ENCODE measurements at regions not wholly inside any gene's neighbourhood (a gene's known extent, or its start where the extent isn't known, plus 50 kb on each side); places are given as distances from the start of the nearest gene placed in this dataset.
"Not testable (repeated sequence)": the region's sequence is repeated elsewhere in the genome, so short reads cannot be mapped to it uniquely, and the experiment has no call there.

GRCh38 chr9:30597608-30598007 is 1786.8 kb upstream of the ACO1 start:
- TF ChIP-seq CTCF (IDR thresholded peaks at IDR 0.05; ENCODE audit: low read length, missing control alignments): no peak
- DNase-seq (ENCODE audit: low read depth): no peak
- no peak overlapping the region for H3K4me3 ChIP-seq (replicated peaks; ENCODE audit: low read depth, low read length)

DNA sequence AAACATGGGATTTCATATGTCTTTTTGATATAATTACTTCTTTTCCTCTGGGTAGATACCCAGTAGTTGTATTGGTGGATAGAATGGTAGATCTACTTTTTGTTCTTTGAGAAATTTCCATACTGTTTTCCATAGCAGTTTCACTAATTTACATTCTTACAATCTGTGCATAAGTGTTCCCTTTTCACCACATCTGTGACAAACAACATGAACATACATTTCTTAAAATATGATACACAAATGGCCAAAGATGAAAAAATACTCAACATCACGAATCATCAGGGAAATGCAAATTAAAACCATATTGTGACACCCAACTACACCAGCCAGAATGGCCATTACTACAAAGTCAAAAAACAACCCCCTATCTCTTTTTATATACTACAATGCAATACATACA is 1778.5 kb upstream of the ACO1 start:
- DNase-seq (ENCODE audit: low read depth): no peak
- no peak overlapping the region for H3K4me3 ChIP-seq (replicated peaks; ENCODE audit: low read depth, low read length)
- no peak for TF ChIP-seq CTCF (IDR thresholded peaks at IDR 0.05; ENCODE audit: low read length, missing control alignments)

DNA sequence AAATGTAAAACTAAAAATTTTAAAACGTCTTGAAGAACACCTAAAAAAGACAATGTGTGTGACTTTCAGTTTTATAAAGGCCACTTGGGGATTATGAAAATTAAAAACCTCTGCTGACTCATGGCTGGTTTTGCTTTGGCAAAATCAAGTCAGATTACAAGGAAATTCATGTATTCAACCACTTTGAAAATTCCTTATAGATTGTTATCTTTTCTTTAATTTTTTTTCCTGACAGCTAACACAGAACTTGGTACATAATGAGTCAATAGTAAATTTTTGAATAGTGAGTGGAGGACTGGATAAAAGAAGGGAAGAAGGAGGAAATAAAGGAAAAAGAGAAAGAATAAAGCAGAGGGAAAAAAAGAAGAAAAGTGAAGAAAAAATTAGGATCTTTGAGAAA is 1774.7 kb upstream of the ACO1 start:
- H3K4me3 ChIP-seq (replicated peaks; ENCODE audit: low read depth, low read length): no peak overlapping the region
- DNase-seq (ENCODE audit: low read depth): no peak
- no peak for TF ChIP-seq CTCF (IDR thresholded peaks at IDR 0.05; ENCODE audit: low read length, missing control alignments)

DNA sequence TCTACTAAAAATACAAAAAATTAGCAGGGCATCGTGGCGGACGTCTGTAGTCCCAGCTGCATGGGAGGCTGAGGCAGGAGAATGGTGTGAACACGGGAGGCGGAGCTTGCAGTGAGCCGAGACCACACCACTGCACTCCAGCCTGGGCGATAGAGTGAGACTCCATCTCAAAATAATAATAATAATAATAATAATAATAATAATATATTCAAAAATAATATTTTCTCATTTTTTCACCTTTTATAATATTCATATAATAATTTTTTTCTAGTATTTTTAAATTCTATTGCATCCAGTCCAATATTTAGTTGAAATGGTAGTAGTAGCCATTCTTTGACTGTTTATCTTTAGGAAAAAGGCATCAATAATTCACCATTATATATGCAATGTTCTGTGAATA is 1767.7 kb upstream of the ACO1 start:
- not testable (repeated sequence) for H3K4me3 ChIP-seq (replicated peaks; ENCODE audit: low read depth, low read length); DNase-seq (ENCODE audit: low read depth)

DNA sequence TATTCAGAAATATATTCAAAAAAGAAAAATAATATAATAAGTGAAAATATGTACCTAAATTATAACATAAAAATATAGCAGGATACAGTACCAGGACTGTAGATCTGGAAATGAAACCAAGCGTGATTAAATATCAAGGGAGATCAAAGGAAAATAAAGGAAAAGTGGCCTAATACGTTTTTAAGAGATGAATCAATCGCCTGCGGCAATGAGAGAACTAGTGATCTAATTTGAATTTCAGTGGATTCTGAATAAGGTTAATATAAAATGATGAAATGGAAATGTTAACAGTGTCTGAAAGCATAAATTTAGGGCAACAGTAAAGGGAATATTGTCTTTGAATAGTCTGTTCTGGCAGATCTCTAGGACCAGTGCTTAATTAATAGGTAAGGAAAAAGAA is 1761.9 kb upstream of the ACO1 start:
- H3K4me3 ChIP-seq (replicated peaks; ENCODE audit: low read depth, low read length): no peak overlapping the region
- DNase-seq (ENCODE audit: low read depth): no peak
- no peak for TF ChIP-seq CTCF (IDR thresholded peaks at IDR 0.05; ENCODE audit: low read length, missing control alignments)

GRCh38 chr9:30628915-30629567 is 1755.4 kb upstream of the ACO1 start:
- TF ChIP-seq CTCF (IDR thresholded peaks at IDR 0.05; ENCODE audit: low read length, missing control alignments): no peak
- H3K4me3 ChIP-seq (replicated peaks; ENCODE audit: low read depth, low read length): no peak overlapping the region
- DNase-seq (ENCODE audit: low read depth): no peak

- no peak for TF ChIP-seq CTCF (IDR thresholded peaks at IDR 0.05; ENCODE audit: low read length, missing control alignments)
- no peak overlapping the region for H3K4me3 ChIP-seq (replicated peaks; ENCODE audit: low read depth, low read length)
- DNase-seq (ENCODE audit: low read depth): no peak
Measured at GRCh38 chr9:30630459-30630858, 1754.0 kb upstream of the ACO1 start.

DNA sequence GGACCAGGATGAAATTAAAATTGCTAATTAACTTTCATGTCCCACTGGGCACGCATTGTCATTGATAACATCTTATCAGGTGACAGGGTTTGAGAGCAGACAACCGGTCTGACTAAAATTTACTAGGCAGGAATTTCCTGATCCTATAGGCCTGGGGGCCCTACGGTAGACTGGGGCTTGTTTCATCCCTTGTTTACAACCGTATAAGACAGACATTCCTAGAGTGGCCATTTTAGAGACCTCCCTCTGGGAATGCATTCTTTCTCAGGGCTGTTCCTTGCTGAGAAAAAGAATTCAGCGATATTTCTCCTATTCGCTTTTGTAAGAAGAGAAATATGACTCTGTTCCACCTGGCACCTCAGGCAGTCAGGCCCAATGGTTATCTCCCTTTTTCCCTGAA is 1737.8 kb upstream of the ACO1 start:
- not testable (repeated sequence) for H3K4me3 ChIP-seq (replicated peaks; ENCODE audit: low read depth, low read length); DNase-seq (ENCODE audit: low read depth)

Data from fibroblast of pulmonary artery (primary cell).